Liver (tissue), 8 donors: ENCODE measurements at regions not wholly inside any gene's neighbourhood (a gene's known extent, or its start where the extent isn't known, plus 50 kb on each side); places are given as distances from the start of the nearest gene placed in this dataset.

Experiments
- DNase-seq: peaks from one replicate; pipeline ENCODE4 v3.0.0-alpha.2; 2017; ENCODE audit warnings: low spot score
- H3K27ac ChIP-seq, 2 donors: one replicate each; pipeline ENCODE4 v1.7.0; 2013; ENCODE audit warnings: inconsistent platforms in 2 of 2, low read length in 2 of 2, control low read depth in 1 of 2, low read depth in 1 of 2, mild to moderate bottlenecking in 1 of 2
- H3K27me3 ChIP-seq, 4 donors: one replicate each; pipeline versions ENCODE4 v1.6.1 to v1.7.0; 2013; ENCODE audit warnings: low read length in 3 of 4, inconsistent platforms in 1 of 4, mild to moderate bottlenecking in 1 of 4, moderate library complexity in 1 of 4; ENCODE audit not compliant: control insufficient read depth in 4 of 4, insufficient read depth in 4 of 4
- H3K36me3 ChIP-seq, 4 donors: one replicate each; pipeline versions ENCODE4 v1.6.1 to v1.7.0; 2013; ENCODE audit warnings: low read length in 3 of 4, mild to moderate bottlenecking in 3 of 4, low read depth in 1 of 4, moderate library complexity in 1 of 4; ENCODE audit not compliant: control insufficient read depth in 4 of 4, insufficient read depth in 3 of 4
- H3K4me1 ChIP-seq, 4 donors: one replicate each; pipeline versions ENCODE4 v1.6.1 to v1.7.0; 2013; ENCODE audit warnings: low read length in 3 of 4, mild to moderate bottlenecking in 3 of 4, moderate library complexity in 1 of 4; ENCODE audit not compliant: control insufficient read depth in 4 of 4, insufficient read depth in 4 of 4
- H3K4me3 ChIP-seq, 3 donors: one replicate each; pipeline versions ENCODE4 v1.6.1 to v1.7.0; 2013; ENCODE audit warnings: low read length in 3 of 3, control low read depth in 1 of 3, low read depth in 1 of 3, mild to moderate bottlenecking in 1 of 3
- H3K9ac ChIP-seq, 2 donors: one replicate each; pipeline ENCODE4 v1.7.0; 2013; ENCODE audit warnings: low read length in 2 of 2, mild to moderate bottlenecking in 2 of 2, moderate library complexity in 2 of 2, control low read depth in 1 of 2, low read depth in 1 of 2
- H3K9me3 ChIP-seq, 4 donors: one replicate each; pipeline versions ENCODE4 v1.6.1 to v1.7.0; 2013; ENCODE audit warnings: low read length in 3 of 4; ENCODE audit not compliant: control insufficient read depth in 4 of 4
- EGR1 ChIP-seq, 2 donors: IDR thresholded peaks; 2 replicates each; pipeline ENCODE4 v1.6.1; 2016 to 2018; ENCODE audit warnings: antibody characterized with exemption in 2 of 2, low read depth in 2 of 2
- FOXA2 ChIP-seq: IDR thresholded peaks from 2 replicates; pipeline ENCODE4 v1.6.1; 2016; ENCODE audit warnings: antibody characterized with exemption
- HNF4A ChIP-seq, 2 donors: conservative IDR thresholded peaks; 2 replicates each; pipeline ENCODE4 v1.6.1; 2016; ENCODE audit warnings: antibody characterized with exemption in 2 of 2, mild to moderate bottlenecking in 2 of 2
- HNF4G ChIP-seq: IDR thresholded peaks from 2 replicates; pipeline ENCODE4 v1.6.1; 2016; ENCODE audit warnings: antibody characterized with exemption
- JUND ChIP-seq, 2 donors: IDR thresholded peaks; 2 replicates each; pipeline ENCODE4 v1.6.1; 2016; ENCODE audit warnings: antibody characterized with exemption in 2 of 2
- NR2F2 ChIP-seq: IDR thresholded peaks from 2 replicates; pipeline ENCODE4 v1.6.1; 2016; ENCODE audit warnings: antibody characterized with exemption
- RAD21 ChIP-seq, 2 donors: IDR thresholded peaks; 2 replicates each; pipeline ENCODE4 v1.6.1; 2016; ENCODE audit warnings: antibody characterized with exemption in 2 of 2, mild to moderate bottlenecking in 2 of 2
- RXRA ChIP-seq, 2 donors: IDR thresholded peaks; 2 replicates each; pipeline ENCODE4 v1.6.1; 2017 to 2018; ENCODE audit warnings: antibody characterized with exemption in 2 of 2, mild to moderate bottlenecking in 1 of 2
- SP1 ChIP-seq: IDR thresholded peaks from 2 replicates; pipeline ENCODE4 v1.6.1; 2018; ENCODE audit warnings: antibody characterized with exemption, mild to moderate bottlenecking
- YY1 ChIP-seq: IDR thresholded peaks from 2 replicates; pipeline ENCODE4 v1.6.1; 2016; ENCODE audit warnings: antibody characterized with exemption, mild to moderate bottlenecking
- WGBS: extraction: QIAGEN DNeasy Blood & Tissue Kit; methylation state at CpG from one replicate; pipeline ENCODE4 v1.1.7; 2013; 5-methylcytosine and 5-hydroxymethylcytosine counted together
- TF ChIP-seq, protein P1 (sequence below): IDR thresholded peaks from 2 replicates; pipeline ENCODE4 v1.6.1; 2016; ENCODE audit warnings: antibody characterized with exemption
- TF ChIP-seq, protein P2 (sequence below): IDR thresholded peaks from 2 replicates; pipeline ENCODE4 v1.6.1; 2016; ENCODE audit warnings: antibody characterized with exemption
- TF ChIP-seq, protein P3 (sequence below): IDR thresholded peaks from 2 replicates; pipeline ENCODE4 v1.6.1; 2016; ENCODE audit warnings: antibody characterized with exemption, mild to moderate bottlenecking
- TF ChIP-seq, protein P4 (sequence below): fragments of 150-350 bp; IDR thresholded peaks from 2 replicates; pipeline ENCODE4 v1.5.1; 2017; ENCODE audit warnings: improper control_type of control experiment, low read depth, low read length; ENCODE audit not compliant: missing input control
- donor health status: healthy.
- donor health status: healthy.
- donor health status: healthy.
- donor health status: healthy.
- donor health status: healthy.

DNA sequence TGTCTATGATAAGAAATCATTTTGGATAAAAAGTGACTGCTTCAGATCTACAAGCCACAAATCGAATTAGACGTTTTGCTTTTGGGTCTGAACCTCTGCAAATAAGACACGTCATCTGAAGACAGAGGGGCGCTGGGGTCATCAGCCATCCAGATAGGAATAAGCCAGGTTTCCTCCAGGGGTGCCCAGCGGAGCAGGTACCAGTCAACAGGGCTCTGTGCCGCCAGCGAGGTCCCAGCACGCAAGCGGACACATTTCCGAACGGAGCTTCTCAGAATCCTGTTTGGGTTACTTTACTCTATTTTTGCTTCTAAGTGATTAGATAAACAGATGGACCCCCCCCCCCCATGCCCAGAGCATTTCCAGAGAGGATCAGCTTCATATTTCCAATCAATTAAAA is 873.8 kb downstream of the BRD1 start:
- Histone ChIP-seq H3K9me3 (no peaks in the 10 kb centered on the region), H3K27me3 (no peaks in the 10 kb centered on the region), H3K4me3 (no peak overlapping the region), H3K9ac (no peak overlapping the region), H3K27ac (no peak overlapping the region), H3K4me1 (no peaks in the 10 kb centered on the region), H3K36me3 (no peaks in the 10 kb centered on the region)
- DNase-seq, result no peak
- 79% methylated on average over 11 of the region's 11 CpGs for WGBS
- TF ChIP-seq YY1 (no peak), RXRA (IDR thresholded peaks at IDR 0.05) (no peak)

DNA sequence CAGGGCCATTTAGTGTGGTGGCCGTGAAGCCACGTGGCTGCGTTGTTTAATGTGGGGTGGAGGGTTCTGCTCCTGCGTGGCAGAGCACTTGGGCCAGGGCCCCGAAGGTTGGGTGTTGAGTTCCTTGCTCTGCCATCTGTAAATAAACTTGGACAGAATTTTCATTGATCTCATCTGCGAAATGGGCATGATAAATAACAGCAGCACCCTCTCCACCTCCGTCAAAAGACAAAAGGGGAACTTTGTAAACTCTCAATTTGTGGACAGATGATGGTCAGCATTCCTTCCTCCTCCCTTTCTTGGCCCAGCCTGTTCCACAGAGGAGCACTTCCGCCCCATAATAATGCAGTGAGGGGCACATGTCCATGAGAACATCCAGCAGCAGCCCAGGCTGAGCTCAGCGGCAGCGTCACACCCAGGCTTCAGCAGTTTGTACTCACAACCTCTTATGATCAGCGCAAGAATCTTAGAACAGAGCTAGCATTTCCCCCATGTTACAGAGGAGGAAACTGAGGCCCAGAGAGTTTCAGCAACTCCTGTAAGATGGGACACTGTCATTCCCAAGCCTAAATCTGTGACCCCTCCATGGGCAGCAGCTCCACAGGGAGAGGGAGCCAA is 874.5 kb downstream of the BRD1 start:
- WGBS, result 85% methylated on average over 11 of the region's 11 CpGs
- Histone ChIP-seq H3K4me3 (no peak overlapping the region), H3K36me3 (no peaks in the 10 kb centered on the region), H3K9me3 (no peaks in the 10 kb centered on the region), H3K27ac (no peak overlapping the region), H3K4me1 (no peaks in the 10 kb centered on the region), H3K9ac (no peak overlapping the region), H3K27me3 (no peaks in the 10 kb centered on the region)
- no peak for DNase-seq
- TF ChIP-seq, protein P1, sequence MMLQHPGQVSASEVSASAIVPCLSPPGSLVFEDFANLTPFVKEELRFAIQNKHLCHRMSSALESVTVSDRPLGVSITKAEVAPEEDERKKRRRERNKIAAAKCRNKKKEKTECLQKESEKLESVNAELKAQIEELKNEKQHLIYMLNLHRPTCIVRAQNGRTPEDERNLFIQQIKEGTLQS, result no peak
- no peak for TF ChIP-seq RAD21 (IDR thresholded peaks at IDR 0.05)
- TF ChIP-seq HNF4G, result no peak
- TF ChIP-seq SP1, result no peak
- TF ChIP-seq, protein P2, sequence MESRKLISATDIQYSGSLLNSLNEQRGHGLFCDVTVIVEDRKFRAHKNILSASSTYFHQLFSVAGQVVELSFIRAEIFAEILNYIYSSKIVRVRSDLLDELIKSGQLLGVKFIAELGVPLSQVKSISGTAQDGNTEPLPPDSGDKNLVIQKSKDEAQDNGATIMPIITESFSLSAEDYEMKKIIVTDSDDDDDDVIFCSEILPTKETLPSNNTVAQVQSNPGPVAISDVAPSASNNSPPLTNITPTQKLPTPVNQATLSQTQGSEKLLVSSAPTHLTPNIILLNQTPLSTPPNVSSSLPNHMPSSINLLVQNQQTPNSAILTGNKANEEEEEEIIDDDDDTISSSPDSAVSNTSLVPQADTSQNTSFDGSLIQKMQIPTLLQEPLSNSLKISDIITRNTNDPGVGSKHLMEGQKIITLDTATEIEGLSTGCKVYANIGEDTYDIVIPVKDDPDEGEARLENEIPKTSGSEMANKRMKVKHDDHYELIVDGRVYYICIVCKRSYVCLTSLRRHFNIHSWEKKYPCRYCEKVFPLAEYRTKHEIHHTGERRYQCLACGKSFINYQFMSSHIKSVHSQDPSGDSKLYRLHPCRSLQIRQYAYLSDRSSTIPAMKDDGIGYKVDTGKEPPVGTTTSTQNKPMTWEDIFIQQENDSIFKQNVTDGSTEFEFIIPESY, result no peak
- TF ChIP-seq, protein P3, sequence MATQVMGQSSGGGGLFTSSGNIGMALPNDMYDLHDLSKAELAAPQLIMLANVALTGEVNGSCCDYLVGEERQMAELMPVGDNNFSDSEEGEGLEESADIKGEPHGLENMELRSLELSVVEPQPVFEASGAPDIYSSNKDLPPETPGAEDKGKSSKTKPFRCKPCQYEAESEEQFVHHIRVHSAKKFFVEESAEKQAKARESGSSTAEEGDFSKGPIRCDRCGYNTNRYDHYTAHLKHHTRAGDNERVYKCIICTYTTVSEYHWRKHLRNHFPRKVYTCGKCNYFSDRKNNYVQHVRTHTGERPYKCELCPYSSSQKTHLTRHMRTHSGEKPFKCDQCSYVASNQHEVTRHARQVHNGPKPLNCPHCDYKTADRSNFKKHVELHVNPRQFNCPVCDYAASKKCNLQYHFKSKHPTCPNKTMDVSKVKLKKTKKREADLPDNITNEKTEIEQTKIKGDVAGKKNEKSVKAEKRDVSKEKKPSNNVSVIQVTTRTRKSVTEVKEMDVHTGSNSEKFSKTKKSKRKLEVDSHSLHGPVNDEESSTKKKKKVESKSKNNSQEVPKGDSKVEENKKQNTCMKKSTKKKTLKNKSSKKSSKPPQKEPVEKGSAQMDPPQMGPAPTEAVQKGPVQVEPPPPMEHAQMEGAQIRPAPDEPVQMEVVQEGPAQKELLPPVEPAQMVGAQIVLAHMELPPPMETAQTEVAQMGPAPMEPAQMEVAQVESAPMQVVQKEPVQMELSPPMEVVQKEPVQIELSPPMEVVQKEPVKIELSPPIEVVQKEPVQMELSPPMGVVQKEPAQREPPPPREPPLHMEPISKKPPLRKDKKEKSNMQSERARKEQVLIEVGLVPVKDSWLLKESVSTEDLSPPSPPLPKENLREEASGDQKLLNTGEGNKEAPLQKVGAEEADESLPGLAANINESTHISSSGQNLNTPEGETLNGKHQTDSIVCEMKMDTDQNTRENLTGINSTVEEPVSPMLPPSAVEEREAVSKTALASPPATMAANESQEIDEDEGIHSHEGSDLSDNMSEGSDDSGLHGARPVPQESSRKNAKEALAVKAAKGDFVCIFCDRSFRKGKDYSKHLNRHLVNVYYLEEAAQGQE, result no peak
- TF ChIP-seq, protein P4, sequence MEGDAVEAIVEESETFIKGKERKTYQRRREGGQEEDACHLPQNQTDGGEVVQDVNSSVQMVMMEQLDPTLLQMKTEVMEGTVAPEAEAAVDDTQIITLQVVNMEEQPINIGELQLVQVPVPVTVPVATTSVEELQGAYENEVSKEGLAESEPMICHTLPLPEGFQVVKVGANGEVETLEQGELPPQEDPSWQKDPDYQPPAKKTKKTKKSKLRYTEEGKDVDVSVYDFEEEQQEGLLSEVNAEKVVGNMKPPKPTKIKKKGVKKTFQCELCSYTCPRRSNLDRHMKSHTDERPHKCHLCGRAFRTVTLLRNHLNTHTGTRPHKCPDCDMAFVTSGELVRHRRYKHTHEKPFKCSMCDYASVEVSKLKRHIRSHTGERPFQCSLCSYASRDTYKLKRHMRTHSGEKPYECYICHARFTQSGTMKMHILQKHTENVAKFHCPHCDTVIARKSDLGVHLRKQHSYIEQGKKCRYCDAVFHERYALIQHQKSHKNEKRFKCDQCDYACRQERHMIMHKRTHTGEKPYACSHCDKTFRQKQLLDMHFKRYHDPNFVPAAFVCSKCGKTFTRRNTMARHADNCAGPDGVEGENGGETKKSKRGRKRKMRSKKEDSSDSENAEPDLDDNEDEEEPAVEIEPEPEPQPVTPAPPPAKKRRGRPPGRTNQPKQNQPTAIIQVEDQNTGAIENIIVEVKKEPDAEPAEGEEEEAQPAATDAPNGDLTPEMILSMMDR, result no peak
- TF ChIP-seq NR2F2, result no peak
- no peak for TF ChIP-seq EGR1 (IDR thresholded peaks at IDR 0.05; ENCODE audit: low read depth in 2 of 2)
- no peak for TF ChIP-seq YY1
- TF ChIP-seq HNF4A (conservative IDR thresholded peaks at IDR 0.05), result no peak
- no peak for TF ChIP-seq FOXA2
- TF ChIP-seq JUND (IDR thresholded peaks at IDR 0.05), result no peak
